WERI-Rb-1 (cell line): ENCODE measurements at regions not wholly inside any gene's neighbourhood (a gene's known extent, or its start where the extent isn't known, plus 50 kb on each side); places are given as distances from the start of the nearest gene placed in this dataset.
"Not testable (repeated sequence)": the region's sequence is repeated elsewhere in the genome, so short reads cannot be mapped to it uniquely, and the experiment has no call there.

Source experiments
- DNase-seq: peaks from one replicate; pipeline ENCODE4 v3.0.0-alpha.2; 2020
- H3K27ac ChIP-seq: fragments of 250-450 bp; sonication (Bioruptor Pico); 2 replicates; pipeline ENCODE4 v1.5.1; 2020; ENCODE audit warnings: mild to moderate bottlenecking, moderate library complexity
- H3K27me3 ChIP-seq: fragments of 250-450 bp; sonication (Bioruptor Pico); 2 replicates; pipeline ENCODE4 v1.5.1; 2021; ENCODE audit warnings: mild to moderate bottlenecking, low read depth, moderate library complexity; ENCODE audit not compliant: insufficient read depth, severe bottlenecking
- H3K36me3 ChIP-seq: fragments of 250-450 bp; sonication (Bioruptor Pico); 2 replicates; pipeline ENCODE4 v1.5.1; 2020; ENCODE audit warnings: mild to moderate bottlenecking, moderate library complexity
- H3K4me3 ChIP-seq: 2 replicates; pipeline ENCODE4 v1.5.1; 2011; ENCODE audit warnings: low read depth, mild to moderate bottlenecking, control low read depth, low read length
- H3K9me3 ChIP-seq: fragments of 250-450 bp; sonication (Bioruptor Pico); 2 replicates; pipeline ENCODE4 v1.5.1; 2021; ENCODE audit warnings: mild to moderate bottlenecking, moderate library complexity; ENCODE audit not compliant: severe bottlenecking
- TF ChIP-seq, protein P1 (sequence below): IDR thresholded peaks from 2 replicates; pipeline ENCODE4 v1.5.1; 2011; ENCODE audit warnings: low read depth, mild to moderate bottlenecking, control low read depth, inconsistent platforms, low read length

DNA sequence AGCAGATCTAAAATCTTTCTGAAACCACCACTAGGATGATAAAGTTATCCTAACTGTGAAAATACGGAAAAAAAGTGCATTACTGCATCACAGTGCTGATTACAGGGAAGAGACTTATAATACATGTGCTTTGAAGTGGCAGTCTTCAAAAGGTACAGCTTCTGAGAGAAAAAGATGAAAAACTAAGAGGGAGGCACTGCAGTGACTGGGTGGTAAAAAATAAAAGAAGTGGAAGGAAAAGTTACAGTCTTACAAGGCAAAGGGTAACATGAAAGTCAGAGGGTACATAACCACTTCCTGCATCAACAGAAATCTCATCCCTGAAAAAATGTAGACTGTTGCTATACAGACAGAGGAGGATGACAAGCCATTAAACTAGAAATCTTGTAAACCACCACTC, 465.3 kb downstream of the ACTR3B start:
- DNase-seq = no peak
- Histone ChIP-seq H3K4me3 (no peak overlapping the region), H3K27me3 (peaks cover 64% of the 10 kb centered on the region), H3K27ac (no peak overlapping the region), H3K9me3 (no peaks in the 10 kb centered on the region), H3K36me3 (no peaks in the 10 kb centered on the region)
- TF ChIP-seq, protein P1, sequence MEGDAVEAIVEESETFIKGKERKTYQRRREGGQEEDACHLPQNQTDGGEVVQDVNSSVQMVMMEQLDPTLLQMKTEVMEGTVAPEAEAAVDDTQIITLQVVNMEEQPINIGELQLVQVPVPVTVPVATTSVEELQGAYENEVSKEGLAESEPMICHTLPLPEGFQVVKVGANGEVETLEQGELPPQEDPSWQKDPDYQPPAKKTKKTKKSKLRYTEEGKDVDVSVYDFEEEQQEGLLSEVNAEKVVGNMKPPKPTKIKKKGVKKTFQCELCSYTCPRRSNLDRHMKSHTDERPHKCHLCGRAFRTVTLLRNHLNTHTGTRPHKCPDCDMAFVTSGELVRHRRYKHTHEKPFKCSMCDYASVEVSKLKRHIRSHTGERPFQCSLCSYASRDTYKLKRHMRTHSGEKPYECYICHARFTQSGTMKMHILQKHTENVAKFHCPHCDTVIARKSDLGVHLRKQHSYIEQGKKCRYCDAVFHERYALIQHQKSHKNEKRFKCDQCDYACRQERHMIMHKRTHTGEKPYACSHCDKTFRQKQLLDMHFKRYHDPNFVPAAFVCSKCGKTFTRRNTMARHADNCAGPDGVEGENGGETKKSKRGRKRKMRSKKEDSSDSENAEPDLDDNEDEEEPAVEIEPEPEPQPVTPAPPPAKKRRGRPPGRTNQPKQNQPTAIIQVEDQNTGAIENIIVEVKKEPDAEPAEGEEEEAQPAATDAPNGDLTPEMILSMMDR = no peak

DNA sequence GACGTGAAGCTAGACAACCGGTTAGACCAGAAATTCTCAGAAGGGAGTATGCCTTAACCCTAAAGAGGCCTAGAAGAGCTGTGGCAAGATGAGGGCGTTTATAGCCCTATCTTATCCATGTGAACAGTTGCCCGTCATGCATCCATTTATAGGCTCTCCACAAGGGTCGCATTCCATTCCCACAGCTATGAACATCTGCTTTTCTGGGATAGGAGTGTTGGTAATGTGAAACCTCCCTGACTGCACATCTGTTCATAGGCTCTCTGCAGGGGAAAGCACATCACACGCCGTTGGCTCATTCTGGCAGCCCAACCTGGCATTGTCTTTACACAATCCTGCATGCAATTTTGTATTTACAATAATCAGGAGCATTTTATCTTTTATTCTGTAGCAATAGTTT, 485.6 kb downstream of the ACTR3B start:
- H3K9me3 ChIP-seq, H3K4me3 ChIP-seq, H3K27ac ChIP-seq: not testable (repeated sequence)

DNA sequence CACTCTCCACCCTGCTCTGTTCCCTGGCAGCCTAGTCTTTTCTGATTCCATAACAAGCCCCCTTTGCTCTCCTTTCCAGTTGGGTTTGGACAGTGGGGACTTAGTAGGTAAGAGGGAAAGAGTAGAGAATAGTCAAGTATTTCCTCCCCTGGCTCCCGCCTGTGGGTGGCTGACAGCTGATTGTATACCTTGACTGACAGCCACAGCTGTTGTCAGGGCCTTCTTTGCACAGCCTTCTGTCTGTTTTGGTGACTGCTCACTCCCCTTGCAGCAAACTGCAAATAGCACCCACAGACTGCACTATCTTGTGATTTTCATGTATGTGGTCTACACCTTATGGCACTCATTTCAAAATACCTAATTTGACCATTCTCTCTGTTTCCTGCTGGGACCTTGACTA, 486.3 kb downstream of the ACTR3B start:
- no peak overlapping the region for H3K27ac ChIP-seq
- H3K36me3 ChIP-seq = no peaks in the 10 kb centered on the region
- DNase-seq = no peak
- TF ChIP-seq, protein P1 = no peak
- peaks cover 67% of the 10 kb centered on the region for H3K27me3 ChIP-seq
- no peaks in the 10 kb centered on the region for H3K9me3 ChIP-seq
- no peak overlapping the region for H3K4me3 ChIP-seq

More for the DNA sequence above, 485.6 kb downstream of the ACTR3B start:
- H3K27me3 ChIP-seq = peaks cover 65% of the 10 kb centered on the region
- DNase-seq, H3K36me3 ChIP-seq: not testable (repeated sequence)

- Histone ChIP-seq H3K27ac (no peak overlapping the region), H3K4me3 (no peak overlapping the region), H3K36me3 (no peaks in the 10 kb centered on the region), H3K27me3 (peaks cover 74% of the 10 kb centered on the region), H3K9me3 (no peaks in the 10 kb centered on the region)
- no peak for DNase-seq
- TF ChIP-seq, protein P1 = no peak
These were observed 488.4 kb downstream of the ACTR3B start for GRCh38 chr7:153247926-153248325.

GRCh38 chr7:153258686-153259085, 499.1 kb downstream of the ACTR3B start:
- no peak overlapping the region for H3K27ac ChIP-seq
- no peak for DNase-seq
- H3K4me3 ChIP-seq = no peak overlapping the region
- H3K36me3 ChIP-seq = no peaks in the 10 kb centered on the region
- peaks cover 75% of the 10 kb centered on the region for H3K27me3 ChIP-seq
- no peaks in the 10 kb centered on the region for H3K9me3 ChIP-seq
- TF ChIP-seq, protein P1 = no peak

GRCh38 chr7:153276394-153276793, 516.8 kb downstream of the ACTR3B start:
- TF ChIP-seq, protein P1 = no peak

More at GRCh38 chr7:153276394-153276793, 516.8 kb downstream of the ACTR3B start:
- DNase-seq = no peak
- Histone ChIP-seq H3K27me3 (peaks cover 34% of the 10 kb centered on the region), H3K36me3 (no peaks in the 10 kb centered on the region), H3K27ac (no peak overlapping the region), H3K4me3 (no peak overlapping the region), H3K9me3 (peaks cover 3% of the 10 kb centered on the region)
